K562 (cell line): ENCODE measurements at regions not wholly inside any gene's neighbourhood (a gene's known extent, or its start where the extent isn't known, plus 50 kb on each side); places are given as distances from the start of the nearest gene placed in this dataset.
A peak's percentile ranks its signal among the peaks of the same experiment; 100 is the strongest.

Experiments used
- ATAC-seq: fragments of 200-7000 bp; cut with Tn5 transposase; 3 replicates; pipeline ENCODE4 v1.9.1; 2020; ENCODE audit warnings: moderate library complexity
- BruUV-seq: library from RNA; stranded (reverse); fragments of 400-500 nt; replicated peaks from 2 replicates; lab custom pipeline; 2021; lab: Mats Ljungman, UMichigan
- CTCF ChIA-PET: fragments of 300-600 bp; formaldehyde crosslinking; extraction: SDS; loops from one replicate; lab custom pipeline; 2021; ENCODE audit warnings: low intra/inter-chr PET ratio; lab: Yijun Ruan, JAX
- POLR2A ChIA-PET: fragments of 300-600, 350-650 bp; sonication (Branson Sonifier 250); formaldehyde crosslinking; extraction: SDS; loops from one replicate; lab custom pipeline; 2021; ENCODE audit warnings: antibody characterized with exemption, inconsistent platforms; lab: Yijun Ruan, JAX
- DNase-seq, 4 experiments: peaks; one replicate each; pipeline versions ENCODE4 v3.0.0 to v3.0.0-alpha.2; 2011 to 2018; ENCODE audit warnings: low spot score in 3 of 4, mixed read lengths in 3 of 4; ENCODE audit errors: extremely low read depth in 1 of 4
- FAIRE-seq: peaks from 2 replicates; lab custom pipeline; 2011; peaks lifted over from hg19 to GRCh38; lab: Jason Lieb, UNC
- H2AFZ ChIP-seq: 2 replicates; pipeline ENCODE4 v1.6.0; 2011; ENCODE audit warnings: low read depth, low read length, control low read depth, inconsistent platforms
- H3K27ac ChIP-seq: fragments of 200-600 bp; 3 replicates; pipeline ENCODE4 v1.8.0; 2011; ENCODE audit warnings: low read depth, mild to moderate bottlenecking, control low read depth, inconsistent platforms, low read length, moderate library complexity, mixed read lengths; ENCODE audit errors: extremely low read depth
- H3K27me3 ChIP-seq, 2 experiments: fragments of 300-600 bp in 1 of 2; 2 replicates in 1 of 2; 3 replicates in 1 of 2; pipeline versions ENCODE4 v1.6.0 to v1.8.0; 2011; ENCODE audit warnings: inconsistent platforms in 2 of 2, low read length in 2 of 2, mild to moderate bottlenecking in 1 of 2, mixed read lengths in 1 of 2, moderate library complexity in 1 of 2; ENCODE audit not compliant: control insufficient read depth in 2 of 2, insufficient read depth in 2 of 2
- H3K36me3 ChIP-seq: fragments of 300-600 bp; 3 replicates; pipeline ENCODE4 v1.8.0; 2011; ENCODE audit warnings: mild to moderate bottlenecking, low read length, inconsistent platforms; ENCODE audit not compliant: control insufficient read depth, insufficient read depth
- H3K4me1 ChIP-seq, 2 experiments: fragments of 200-600 bp in 1 of 2; replicated peaks in 1 of 2; 2 replicates in 1 of 2; 3 replicates in 1 of 2; pipeline versions ENCODE4 v1.5.1 to v1.8.0; 2011; ENCODE audit warnings: inconsistent platforms in 2 of 2, low read length in 2 of 2, mild to moderate bottlenecking in 1 of 2, mixed read lengths in 1 of 2, moderate library complexity in 1 of 2; ENCODE audit not compliant: control insufficient read depth in 2 of 2, insufficient read depth in 2 of 2
- H3K4me2 ChIP-seq: 2 replicates; pipeline ENCODE4 v1.6.1; 2011; ENCODE audit warnings: low read length, control low read depth, inconsistent platforms, mixed read lengths; ENCODE audit not compliant: insufficient read depth
- H3K4me3 ChIP-seq: fragments of 200-600 bp; sonication (generic), shearing (Covaris generic); 2 replicates; pipeline ENCODE4 v1.5.1; 2016; ENCODE audit warnings: control low read depth, inconsistent platforms
- H3K79me2 ChIP-seq: fragments of 200-600 bp; 3 replicates; pipeline ENCODE4 v1.8.0; 2011; ENCODE audit warnings: low read length, inconsistent platforms; ENCODE audit not compliant: control insufficient read depth, insufficient read depth
- H3K9ac ChIP-seq, 2 experiments: 2 replicates each; pipeline versions ENCODE4 v1.6.0 to v1.6.1; 2011; ENCODE audit warnings: low read depth in 2 of 2, low read length in 2 of 2, control low read depth in 1 of 2, inconsistent platforms in 1 of 2, mild to moderate bottlenecking in 1 of 2, mixed read lengths in 1 of 2; ENCODE audit not compliant: insufficient read depth in 1 of 2
- H3K9me1 ChIP-seq: one replicate; pipeline ENCODE4 v1.6.0; 2011; ENCODE audit warnings: inconsistent platforms, mild to moderate bottlenecking, low read length, moderate library complexity; ENCODE audit not compliant: control insufficient read depth, insufficient read depth
- H3K9me3 ChIP-seq: replicated peaks from 2 replicates; pipeline ENCODE4 v1.5.1; 2011; ENCODE audit warnings: low read depth, low read length, inconsistent platforms; ENCODE audit not compliant: control insufficient read depth, insufficient read depth
- H4K20me1 ChIP-seq: replicated peaks from 2 replicates; pipeline ENCODE4 v1.6.1; 2011; ENCODE audit warnings: low read length, inconsistent platforms, mixed read lengths; ENCODE audit not compliant: control insufficient read depth, insufficient read depth
- DIDO1 ChIP-seq: fragments of 450-650 bp; IDR thresholded peaks from 2 replicates; pipeline ENCODE4 v1.6.1; 2016; ENCODE audit warnings: low read depth, missing biosample characterization, missing genetic modification characterization
- XRCC3 ChIP-seq: fragments of 450-650 bp; IDR thresholded peaks from 2 replicates; pipeline ENCODE4 v1.6.1; 2017; ENCODE audit warnings: mild to moderate bottlenecking, moderate library complexity
- ZNF583 ChIP-seq: fragments of 250-450 bp; sonication (Bioruptor Pico); IDR thresholded peaks from 2 replicates; pipeline ENCODE4 v1.4.0; 2020
- ZNF668 ChIP-seq: fragments of 250-450 bp; sonication (Bioruptor Pico); IDR thresholded peaks from 2 replicates; pipeline ENCODE4 v1.8.0; 2022; ENCODE audit warnings: mild to moderate bottlenecking, inconsistent platforms
- WGBS: fragments of 100-300 bp; shearing (Covaris generic); methylation state at CpG from one replicate; pipeline ENCODE4 v1.1.6; 2016; ENCODE audit warnings: low coverage, mixed read lengths; ENCODE audit not compliant: insufficient coverage; ENCODE audit errors: missing lambda C conversion rate; 5-methylcytosine and 5-hydroxymethylcytosine counted together
- in situ Hi-C: fragments of 300-500 bp; cut with MboI; formaldehyde crosslinking; loops from 4 replicates; pipeline ENCODE4 v1.15.0; 2018; ENCODE audit warnings: inconsistent platforms, mixed read lengths
- intact Hi-C: fragments of 100-400 bp; cut with micrococcal nuclease; formaldehyde crosslinking; loops from 2 replicates; pipeline ENCODE4 v1.14.2; 2022
- TF ChIP-seq, protein P1 (sequence below): fragments of 250-450 bp; sonication (Bioruptor Pico); IDR thresholded peaks from 2 replicates; pipeline ENCODE4 v1.8.0; 2021; ENCODE audit warnings: moderate library complexity, mild to moderate bottlenecking, inconsistent platforms

GRCh38 chr22:49155770-49156580 lies 671.7 kb downstream of the BRD1 start:
- 31% methylated on average over 22 of the region's 24 CpGs for WGBS
- no peaks in the 10 kb centered on the region for H3K4me1 ChIP-seq
- in situ Hi-C loops = no loop called here
- no peak overlapping the region for H3K27ac ChIP-seq
- CTCF ChIA-PET = no interaction called here
- no peaks in the 10 kb centered on the region for H3K36me3 ChIP-seq
- no peak overlapping the region for H3K4me3 ChIP-seq
- no peaks in the 10 kb centered on the region; the same call in 1 of the 2 replicates for H3K9me3 ChIP-seq
- peaks cover 0 to 4% of the 10 kb centered on the region in 2 experiments; a peak in 1 of 5 replicates for H3K27me3 ChIP-seq
- no peak overlapping the region for H3K9ac ChIP-seq
- no peak overlapping the region for H3K4me2 ChIP-seq
- DNase-seq (peak in 1 of 4 experiments; percentile 12), ATAC-seq (no peak)
- BruUV-seq = no TSS peak
- POLR2A ChIA-PET = interaction anchor here (0.5 kb wide), 1 partner anchor 113 kb away, joined by 3 read pairs; no protein-coding TSS in a partner anchor
- TF ChIP-seq, protein P1, sequence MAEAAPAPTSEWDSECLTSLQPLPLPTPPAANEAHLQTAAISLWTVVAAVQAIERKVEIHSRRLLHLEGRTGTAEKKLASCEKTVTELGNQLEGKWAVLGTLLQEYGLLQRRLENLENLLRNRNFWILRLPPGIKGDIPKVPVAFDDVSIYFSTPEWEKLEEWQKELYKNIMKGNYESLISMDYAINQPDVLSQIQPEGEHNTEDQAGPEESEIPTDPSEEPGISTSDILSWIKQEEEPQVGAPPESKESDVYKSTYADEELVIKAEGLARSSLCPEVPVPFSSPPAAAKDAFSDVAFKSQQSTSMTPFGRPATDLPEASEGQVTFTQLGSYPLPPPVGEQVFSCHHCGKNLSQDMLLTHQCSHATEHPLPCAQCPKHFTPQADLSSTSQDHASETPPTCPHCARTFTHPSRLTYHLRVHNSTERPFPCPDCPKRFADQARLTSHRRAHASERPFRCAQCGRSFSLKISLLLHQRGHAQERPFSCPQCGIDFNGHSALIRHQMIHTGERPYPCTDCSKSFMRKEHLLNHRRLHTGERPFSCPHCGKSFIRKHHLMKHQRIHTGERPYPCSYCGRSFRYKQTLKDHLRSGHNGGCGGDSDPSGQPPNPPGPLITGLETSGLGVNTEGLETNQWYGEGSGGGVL (CRISPR knock-in tag) = no peak
- no peak for TF ChIP-seq XRCC3
- TF ChIP-seq ZNF668 (CRISPR knock-in tag) = no peak
- TF ChIP-seq ZNF583 (CRISPR knock-in tag) = no peak
- no peak for TF ChIP-seq DIDO1
- TF ChIP-seq, all 486 proteins: peak for 0
- Histone ChIP-seq H3K9me1 (no peaks in the 10 kb centered on the region), H3K79me2 (no peaks in the 10 kb centered on the region), H4K20me1 (no peaks in the 10 kb centered on the region), H2AFZ (no peak overlapping the region)
- FAIRE-seq = no peak
- intact Hi-C loops = no loop called here
